GM19035 (cell line): ENCODE measurements at regions not wholly inside any gene's neighbourhood (a gene's known extent, or its start where the extent isn't known, plus 50 kb on each side); places are given as distances from the start of the nearest gene placed in this dataset.
"Not testable (repeated sequence)": the region's sequence is repeated elsewhere in the genome, so short reads cannot be mapped to it uniquely, and the experiment has no call there.

ENCODE experiments used
- ATAC-seq: cut with Tn5 transposase; IDR thresholded peaks from one replicate; pipeline ENCODE4 v1.9.1; 2021; ENCODE audit not compliant: unreplicated experiment

- ATAC-seq = no peak
These were observed 639.0 kb upstream of the ITGA1 start for GRCh38 chr5:52148679-52149078.

GRCh38 chr5:52150501-52150900 is 637.2 kb upstream of the ITGA1 start:
- ATAC-seq = no peak

GRCh38 chr5:52156809-52157208 is 630.9 kb upstream of the ITGA1 start:
- not testable (repeated sequence) for ATAC-seq

GRCh38 chr5:52165806-52166205 is 621.9 kb upstream of the ITGA1 start:
- not testable (repeated sequence) for ATAC-seq

- no peak for ATAC-seq
These were observed 614.6 kb upstream of the ITGA1 start for GRCh38 chr5:52173133-52173532.

- no peak for ATAC-seq
These were observed 610.5 kb upstream of the ITGA1 start for GRCh38 chr5:52177193-52177592.

- no peak for ATAC-seq
These were observed 606.3 kb upstream of the ITGA1 start for GRCh38 chr5:52181403-52181802.

GRCh38 chr5:52190737-52191136 is 597.0 kb upstream of the ITGA1 start:
- no peak for ATAC-seq

GRCh38 chr5:52199833-52200232 is 587.9 kb upstream of the ITGA1 start:
- ATAC-seq = no peak

GRCh38 chr5:52202256-52202655 is 585.5 kb upstream of the ITGA1 start:
- ATAC-seq = no peak

- no peak for ATAC-seq
These were observed 583.4 kb upstream of the ITGA1 start for GRCh38 chr5:52204310-52204709.
